Stimulated activated naive CD8-positive, alpha-beta T cell treated with anti-CD3 and anti-CD28 coated beads, Interleukin-15, amount 100 ng/mL, for 72 hours (primary cell): ENCODE measurements at regions not wholly inside any gene's neighbourhood (a gene's known extent, or its start where the extent isn't known, plus 50 kb on each side); places are given as distances from the start of the nearest gene placed in this dataset.

Experiments used
- ATAC-seq: fragments of 150-1000 bp; cut with Tn5 transposase; 2 replicates; pipeline ENCODE4 v1.10.0; 2021; ENCODE audit warnings: mild to moderate bottlenecking, moderate library complexity
- DNase-seq, 2 donors: peaks; one replicate each; pipeline ENCODE4 v3.0.0; 2021 to 2022
- H3K27ac Mint-ChIP-seq, 2 donors: one replicate each; pipeline ENCODE4 v1.8.0; 2022; ENCODE audit warnings: mild to moderate bottlenecking in 2 of 2, mixed read lengths in 2 of 2, moderate library complexity in 2 of 2
- H3K27me3 Mint-ChIP-seq: one replicate; pipeline ENCODE4 v1.8.0; 2022; ENCODE audit warnings: mixed read lengths
- H3K4me1 Mint-ChIP-seq: one replicate; pipeline ENCODE4 v1.8.0; 2022; ENCODE audit warnings: mild to moderate bottlenecking, mixed read lengths
- H3K4me3 Mint-ChIP-seq, 2 donors: one replicate each; pipeline ENCODE4 v1.8.0; 2022; ENCODE audit warnings: mild to moderate bottlenecking in 2 of 2, mixed read lengths in 2 of 2, moderate library complexity in 1 of 2
- H3K9me3 Mint-ChIP-seq, 2 donors: one replicate each; pipeline ENCODE4 v1.8.0; 2022; ENCODE audit warnings: mixed read lengths in 2 of 2

GRCh38 chr20:23246717-23247664 lies 103.6 kb upstream of the NXT1 start:
- no peaks in the 10 kb centered on the region for H3K4me1 Mint-ChIP-seq
- ATAC-seq, result no peak

GRCh38 chr20:23245553-23246181 lies 104.9 kb upstream of the NXT1 start:
- Mint-ChIP-seq H3K9me3 (no peaks in the 10 kb centered on the region), H3K4me3 (no peak overlapping the region), H3K4me1 (no peaks in the 10 kb centered on the region), H3K27ac (no peak overlapping the region), H3K27me3 (peaks cover 16% of the 10 kb centered on the region)
- DNase-seq (no peak), ATAC-seq (peak; percentile 48)

More at GRCh38 chr20:23246717-23247664, 103.6 kb upstream of the NXT1 start:
- peaks cover 20% of the 10 kb centered on the region for H3K27me3 Mint-ChIP-seq
- H3K27ac Mint-ChIP-seq, result no peak overlapping the region
- no peak for DNase-seq
- no peak overlapping the region for H3K4me3 Mint-ChIP-seq
- H3K9me3 Mint-ChIP-seq, result no peaks in the 10 kb centered on the region

DNA sequence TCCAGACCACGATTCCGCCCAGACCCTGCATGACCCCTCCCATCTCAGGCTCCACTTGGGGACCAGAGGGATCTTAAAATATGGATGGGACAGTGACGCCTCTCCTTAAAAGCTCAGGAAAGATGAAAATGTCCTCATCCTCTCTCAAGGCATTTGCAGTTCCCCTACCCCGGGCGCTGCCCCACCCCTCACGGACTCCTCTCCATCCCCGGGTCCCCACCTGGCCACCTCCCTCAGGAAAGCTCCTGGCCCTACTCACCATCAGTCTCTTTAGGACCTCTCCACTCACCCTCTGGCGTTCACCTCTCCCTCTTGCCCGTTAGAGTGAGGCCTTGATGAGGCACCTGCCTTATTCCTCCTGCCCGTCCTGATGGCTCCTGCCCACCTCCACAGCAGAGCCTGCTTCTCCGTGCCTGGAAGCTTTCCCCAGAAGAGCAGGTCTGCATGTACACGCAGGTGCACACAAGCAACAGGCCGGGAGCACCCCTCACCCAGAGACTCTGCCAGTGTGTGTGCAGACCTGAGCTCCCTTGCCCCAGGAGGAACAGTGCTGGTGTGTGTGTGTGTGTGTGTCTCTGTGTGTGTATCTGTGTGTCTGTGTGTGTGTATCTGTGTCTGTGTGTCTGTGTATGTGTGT lies 105.6 kb upstream of the NXT1 start:
- DNase-seq (no peak), ATAC-seq (peak; percentile 20)
- Mint-ChIP-seq H3K27me3 (peaks cover 16% of the 10 kb centered on the region), H3K4me3 (no peak overlapping the region), H3K27ac (no peak overlapping the region), H3K9me3 (no peaks in the 10 kb centered on the region), H3K4me1 (no peaks in the 10 kb centered on the region)

DNA sequence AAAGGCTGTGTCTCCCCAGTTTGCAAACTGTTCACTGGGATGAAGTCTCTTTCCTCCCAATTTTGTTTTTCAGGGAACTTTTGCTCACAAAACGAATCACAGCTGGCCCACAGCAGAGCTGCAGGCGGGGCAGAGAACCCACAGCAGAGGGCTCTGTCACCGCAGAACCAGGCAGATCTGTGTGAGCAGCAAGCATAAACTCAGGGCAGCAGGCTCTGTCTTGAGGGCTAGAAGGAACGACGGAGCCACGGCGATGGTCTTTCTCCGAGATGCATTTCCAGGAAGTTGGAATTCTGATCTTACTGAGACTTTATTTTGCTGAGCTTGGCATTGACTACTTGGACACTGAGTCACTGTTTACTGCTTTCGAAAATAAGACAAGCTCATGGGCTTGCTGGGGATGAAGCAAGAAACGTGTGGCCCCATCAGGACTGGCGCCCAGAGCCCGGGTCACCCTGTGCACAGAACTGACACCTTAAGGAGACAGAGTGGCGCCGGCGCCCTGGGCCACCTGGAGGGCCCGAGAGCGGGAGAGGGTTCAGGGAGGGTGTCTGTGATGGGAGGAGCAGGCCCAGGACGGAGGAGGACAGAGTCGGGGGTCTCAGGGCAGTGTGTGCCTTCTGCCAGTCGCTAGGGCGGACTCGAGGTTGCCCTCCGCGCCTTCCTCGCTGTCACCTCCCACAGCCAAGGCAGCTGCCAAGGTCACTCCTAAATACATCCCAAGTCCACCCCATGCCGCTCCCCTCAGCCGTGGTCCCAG lies 106.3 kb upstream of the NXT1 start:
- H3K4me1 Mint-ChIP-seq, result no peaks in the 10 kb centered on the region
- peaks cover 21% of the 10 kb centered on the region for H3K27me3 Mint-ChIP-seq
- no peak overlapping the region for H3K4me3 Mint-ChIP-seq
- DNase-seq, result no peak
- no peak overlapping the region for H3K27ac Mint-ChIP-seq
- peaks cover 5 to 7% of the 10 kb centered on the region in 2 donors for H3K9me3 Mint-ChIP-seq
- ATAC-seq, result peak; percentile 26

GRCh38 chr20:23243791-23244155 lies 106.8 kb upstream of the NXT1 start:
- no peak overlapping the region for H3K27ac Mint-ChIP-seq
- H3K27me3 Mint-ChIP-seq, result peaks cover 24% of the 10 kb centered on the region
- no peaks in the 10 kb centered on the region for H3K4me1 Mint-ChIP-seq
- no peak for ATAC-seq
- no peak for DNase-seq
- no peak overlapping the region for H3K4me3 Mint-ChIP-seq
- peaks cover 11 to 12% of the 10 kb centered on the region in 2 donors for H3K9me3 Mint-ChIP-seq

DNA sequence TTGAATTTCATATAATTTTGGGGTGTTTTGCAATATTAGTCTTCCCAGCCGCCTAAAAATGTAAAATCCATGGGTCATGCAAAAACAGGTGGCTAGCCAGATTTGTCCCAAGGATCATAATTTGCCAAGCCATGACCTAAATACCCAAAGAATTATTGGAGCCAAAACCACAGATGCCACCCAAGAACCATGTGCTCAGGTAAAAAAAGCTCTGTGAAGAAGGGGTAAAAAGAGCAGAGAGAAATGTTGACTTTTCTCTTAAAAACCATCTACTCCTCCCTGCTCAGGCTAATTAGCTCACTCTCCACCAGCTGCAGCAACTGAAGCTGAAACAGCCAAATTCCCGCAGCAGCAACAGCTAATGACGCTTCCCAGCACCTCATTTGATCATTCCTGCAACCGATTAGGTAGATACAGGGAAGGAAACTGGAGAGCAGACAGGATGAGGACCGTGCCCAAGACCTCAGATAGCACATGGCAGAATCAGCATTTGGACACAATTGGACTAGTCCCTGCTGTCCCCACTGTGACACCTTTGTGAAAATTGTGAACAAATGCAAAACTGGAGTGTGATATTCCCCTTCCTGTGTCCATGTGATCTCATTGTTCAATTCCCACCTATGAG lies 107.9 kb upstream of the NXT1 start:
- H3K4me3 Mint-ChIP-seq, result no peak overlapping the region
- H3K27ac Mint-ChIP-seq, result no peak overlapping the region
- DNase-seq (no peak), ATAC-seq (no peak)
- peaks cover 19 to 23% of the 10 kb centered on the region in 2 donors for H3K9me3 Mint-ChIP-seq
- peaks cover 17% of the 10 kb centered on the region for H3K27me3 Mint-ChIP-seq
- H3K4me1 Mint-ChIP-seq, result no peaks in the 10 kb centered on the region

- no peaks in the 10 kb centered on the region for H3K4me1 Mint-ChIP-seq
- H3K27me3 Mint-ChIP-seq, result peaks cover 17% of the 10 kb centered on the region
- H3K27ac Mint-ChIP-seq, result no peak overlapping the region
- H3K4me3 Mint-ChIP-seq, result no peak overlapping the region
- H3K9me3 Mint-ChIP-seq, result peaks cover 23 to 24% of the 10 kb centered on the region in 2 donors
- DNase-seq (no peak), ATAC-seq (no peak)
Measured at GRCh38 chr20:23242104-23242503, 108.5 kb upstream of the NXT1 start.

- Mint-ChIP-seq H3K4me3 (no peak overlapping the region), H3K9me3 (peaks cover 24 to 26% of the 10 kb centered on the region in 2 donors), H3K27ac (no peak overlapping the region), H3K27me3 (peaks cover 17% of the 10 kb centered on the region), H3K4me1 (no peaks in the 10 kb centered on the region)
- ATAC-seq (no peak), DNase-seq (no peak)
Measured at GRCh38 chr20:23241416-23241815, 109.2 kb upstream of the NXT1 start.

- ATAC-seq (no peak), DNase-seq (no peak)
- peak overlapping the region in 1 of 2 donors; percentile 39 for H3K27ac Mint-ChIP-seq
- peaks cover 14% of the 10 kb centered on the region for H3K27me3 Mint-ChIP-seq
- H3K9me3 Mint-ChIP-seq, result peaks cover 24 to 27% of the 10 kb centered on the region in 2 donors
- H3K4me1 Mint-ChIP-seq, result no peaks in the 10 kb centered on the region
- no peak overlapping the region for H3K4me3 Mint-ChIP-seq
Measured at GRCh38 chr20:23240519-23240918, 110.1 kb upstream of the NXT1 start.

DNA sequence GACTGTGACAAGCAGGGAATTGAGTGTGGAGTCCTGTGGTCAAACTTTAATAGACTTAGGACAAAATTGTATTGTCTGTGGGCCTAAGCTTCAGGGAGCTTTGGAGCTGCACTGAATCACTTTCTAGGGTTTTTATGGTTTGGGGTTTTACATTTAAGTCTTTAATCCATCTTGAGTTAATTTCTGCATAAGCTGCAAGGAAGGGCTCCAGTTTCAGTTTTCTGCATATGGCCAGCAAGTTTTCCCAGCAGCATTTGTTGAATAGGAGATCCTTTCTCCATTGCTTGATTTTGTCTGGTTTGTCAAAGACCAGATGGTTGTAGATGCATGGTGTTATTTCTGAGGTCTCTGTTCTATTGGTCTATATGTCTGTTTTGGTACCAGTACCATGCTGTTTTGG lies 113.4 kb upstream of the NXT1 start:
- H3K4me3 Mint-ChIP-seq, result no peak overlapping the region
- DNase-seq (no peak), ATAC-seq (no peak)
- no peak overlapping the region for H3K27ac Mint-ChIP-seq
- H3K27me3 Mint-ChIP-seq, result peaks cover 8% of the 10 kb centered on the region
- no peaks in the 10 kb centered on the region for H3K4me1 Mint-ChIP-seq
- peaks cover 37 to 41% of the 10 kb centered on the region in 2 donors for H3K9me3 Mint-ChIP-seq

DNA sequence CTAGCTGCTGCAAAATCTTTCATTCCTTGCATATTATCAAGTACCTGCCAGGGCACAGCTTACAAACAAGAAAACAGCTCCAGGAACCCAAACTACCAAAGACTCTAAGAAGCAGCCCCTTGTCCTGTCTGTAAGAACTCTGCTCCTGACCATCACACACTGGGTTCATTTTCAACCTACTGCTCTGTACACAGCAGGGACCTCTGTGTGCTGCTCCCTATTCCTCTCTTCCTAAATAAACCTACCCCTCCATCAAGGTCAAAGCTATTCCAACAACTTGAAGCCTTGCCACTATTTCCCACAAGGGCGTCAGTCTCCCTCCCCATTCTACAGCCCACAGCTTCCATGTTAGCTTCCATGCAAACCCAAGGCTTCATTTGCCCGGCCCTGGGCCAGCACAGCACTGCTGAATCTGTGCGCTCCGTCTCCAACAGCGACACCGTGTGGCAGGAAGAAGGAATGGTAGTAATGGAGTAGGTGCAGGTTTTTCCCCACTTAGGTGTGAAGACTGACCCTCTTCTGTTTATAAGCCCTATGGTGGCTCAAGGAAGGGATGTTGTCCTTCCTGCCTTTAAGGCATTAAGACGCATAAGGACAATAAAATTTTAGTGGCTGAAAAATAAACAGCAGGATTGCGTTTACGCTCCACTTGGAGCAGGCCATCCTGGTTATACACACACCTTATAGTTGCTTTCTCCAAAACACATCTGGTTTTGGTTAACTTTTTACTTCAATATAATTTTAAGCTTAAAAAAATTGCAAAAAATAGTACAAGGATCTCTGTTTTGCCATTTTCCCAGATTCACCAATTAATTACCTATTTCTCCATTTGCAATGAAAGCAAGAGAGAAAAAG lies 115.2 kb upstream of the NXT1 start:
- H3K27ac Mint-ChIP-seq, result no peak overlapping the region
- peak; percentile 16 to 22 for DNase-seq
- no peaks in the 10 kb centered on the region for H3K4me1 Mint-ChIP-seq
- peaks cover 8% of the 10 kb centered on the region for H3K27me3 Mint-ChIP-seq
- no peak overlapping the region for H3K4me3 Mint-ChIP-seq
- ATAC-seq, result peak; percentile 61
- H3K9me3 Mint-ChIP-seq, result peaks cover 46 to 51% of the 10 kb centered on the region in 2 donors

- Mint-ChIP-seq H3K4me3 (no peak overlapping the region), H3K27me3 (peaks cover 5% of the 10 kb centered on the region), H3K27ac (no peak overlapping the region), H3K9me3 (peaks cover 42 to 46% of the 10 kb centered on the region in 2 donors), H3K4me1 (no peaks in the 10 kb centered on the region)
- no peak for DNase-seq
- no peak for ATAC-seq
Measured at GRCh38 chr20:23234311-23235078, 116.1 kb upstream of the NXT1 start.

- peaks cover 33 to 34% of the 10 kb centered on the region in 2 donors for H3K9me3 Mint-ChIP-seq
- H3K4me1 Mint-ChIP-seq, result no peaks in the 10 kb centered on the region
- no peaks in the 10 kb centered on the region for H3K27me3 Mint-ChIP-seq
- ATAC-seq (no peak), DNase-seq (no peak)
- no peak overlapping the region for H3K27ac Mint-ChIP-seq
- no peak overlapping the region for H3K4me3 Mint-ChIP-seq
Measured at GRCh38 chr20:23233341-23233740, 117.2 kb upstream of the NXT1 start.
